ENCODE measurements at regions not wholly inside any gene's neighbourhood (a gene's known extent, or its start where the extent isn't known, plus 50 kb on each side); places are given as distances from the start of the nearest gene placed in this dataset.

GRCh38 chr2:12857891-12858290 lies 141.2 kb downstream of the TRIB2 start (continued):
- TF ChIP-seq ELK1 (IDR thresholded peaks at IDR 0.05; ENCODE audit: low read depth, low read length) (no peak), RBBP5 (conservative IDR thresholded peaks at IDR 0.05) (no peak), ZZZ3 (IDR thresholded peaks at IDR 0.05; ENCODE audit: control insufficient read depth, insufficient read length, low read depth) (no peak), SRF (IDR thresholded peaks at IDR 0.05; ENCODE audit: low read depth in 2 of 2, low read length in 2 of 2) (no peak), MYB (IDR thresholded peaks at IDR 0.05; ENCODE audit: borderline replicate concordance, low read depth, low read length) (no peak), HDAC2 (IDR thresholded peaks at IDR 0.05) (no peak), PBX3 (IDR thresholded peaks at IDR 0.05; ENCODE audit: insufficient replicate concordance, low read depth, low read length) (no peak), NR2C1 (IDR thresholded peaks at IDR 0.05) (no peak), SIN3A (IDR thresholded peaks at IDR 0.05; ENCODE audit: low read depth, low read length) (no peak)

- ChIA-PET SMC1A (ENCODE audit: uncharacterized antibody, unreplicated experiment) (no interaction called here), CTCF (interaction anchor here (0.9 kb wide), 1 partner anchor 9 kb away, joined by 3 read pairs; no protein-coding TSS in a partner anchor), RAD21 (ENCODE audit: unreplicated experiment) (no interaction called here), POLR2A (no interaction called here)
- no peaks in the 10 kb centered on the region for H3K79me2 ChIP-seq (ENCODE audit: control insufficient read depth, insufficient read depth, low read length)
- no peak overlapping the region for H3K4me2 ChIP-seq (ENCODE audit: control insufficient read depth, insufficient read depth)
- H4K20me1 ChIP-seq (ENCODE audit: control insufficient read depth, insufficient read depth), result no peaks in the 10 kb centered on the region
- BruUV-seq (replicated peaks), result no TSS peak
- in situ Hi-C loops (cut with MboI), result no loop called here
- H3K27ac ChIP-seq (ENCODE audit: control insufficient read depth, insufficient read depth), result no peak overlapping the region
- no peaks in the 10 kb centered on the region for H3K36me3 ChIP-seq (ENCODE audit: control insufficient read depth in 2 of 2, insufficient read depth in 2 of 2, low read length in 1 of 2)
- no peak overlapping the region for H3K9ac ChIP-seq (ENCODE audit: control insufficient read depth, insufficient read depth, low read length)
- DNase-seq (ENCODE audit: low read depth, low spot score), result no peak
- FAIRE-seq, result no peak
- no peaks in the 10 kb centered on the region for H3K27me3 ChIP-seq (replicated peaks in 1 of 2; ENCODE audit: control insufficient read depth in 2 of 2, insufficient read depth in 2 of 2, low read length in 1 of 2)
- intact Hi-C loops (cut with micrococcal nuclease; ENCODE audit: unreplicated experiment), result no loop called here
- no peak overlapping the region for H2AFZ ChIP-seq (ENCODE audit: control insufficient read depth, low read depth, low read length)
- no peak for TF ChIP-seq PRDM15 (CRISPR knock-in tag; IDR thresholded peaks at IDR 0.05)
- TF ChIP-seq ELK1 (IDR thresholded peaks at IDR 0.05; ENCODE audit: low read depth, low read length), result no peak
- no peak for TF ChIP-seq BCLAF1 (IDR thresholded peaks at IDR 0.05)
- TF ChIP-seq SRF (IDR thresholded peaks at IDR 0.05; ENCODE audit: low read depth in 2 of 2, low read length in 2 of 2), result no peak
- TF ChIP-seq JUNB (IDR thresholded peaks at IDR 0.05), result no peak
- TF ChIP-seq CREB1 (IDR thresholded peaks at IDR 0.05; ENCODE audit: low read depth), result no peak
- no peak for TF ChIP-seq HDGF (IDR thresholded peaks at IDR 0.05)
- H3K9me3 ChIP-seq (replicated peaks; ENCODE audit: control insufficient read depth, insufficient read depth, low read length), result peaks cover under 1% of the 10 kb centered on the region; the same call in 1 of the 3 replicates
- no peaks in the 10 kb centered on the region for H3K4me1 ChIP-seq (ENCODE audit: control insufficient read depth, insufficient read depth, low read length)
- no peak overlapping the region for H3K4me3 ChIP-seq
- ATAC-seq, result no peak
Measured at GRCh38 chr2:12858786-12859185, 142.1 kb downstream of the TRIB2 start.
